Keratinocyte (primary cell): ENCODE measurements at regions not wholly inside any gene's neighbourhood (a gene's known extent, or its start where the extent isn't known, plus 50 kb on each side); places are given as distances from the start of the nearest gene placed in this dataset.
A peak's percentile ranks its signal among the peaks of the same experiment; 100 is the strongest.

Experiments
- DNase-seq: peaks from one replicate; pipeline ENCODE4 v3.0.0-alpha.2; 2011; ENCODE audit warnings: low read depth, missing footprints, low spot score
- FAIRE-seq: peaks from 2 replicates; lab custom pipeline; 2011; peaks lifted over from hg19 to GRCh38; lab: Jason Lieb, UNC
- H2AFZ ChIP-seq: 2 replicates; pipeline ENCODE4 v1.6.0; 2012; ENCODE audit warnings: low read length, control low read depth, inconsistent platforms; ENCODE audit not compliant: control insufficient read depth
- H3K27ac ChIP-seq: 2 replicates; pipeline ENCODE4 v1.5.1; 2011; ENCODE audit warnings: low read length; ENCODE audit not compliant: control insufficient read depth, insufficient read depth
- H3K27me3 ChIP-seq: 3 replicates; pipeline ENCODE4 v1.6.0; 2011; ENCODE audit warnings: low read length; ENCODE audit not compliant: control insufficient read depth, insufficient read depth; ENCODE audit errors: extremely low read depth
- H3K36me3 ChIP-seq, 2 experiments: 2 replicates in 1 of 2; 3 replicates in 1 of 2; pipeline ENCODE4 v1.5.1; 2011; ENCODE audit warnings: low read length in 2 of 2, mild to moderate bottlenecking in 1 of 2; ENCODE audit not compliant: control insufficient read depth in 2 of 2, insufficient read depth in 2 of 2; ENCODE audit errors: extremely low read depth in 1 of 2
- H3K4me1 ChIP-seq: 3 replicates; pipeline ENCODE4 v1.5.1; 2011; ENCODE audit warnings: low read length; ENCODE audit not compliant: control insufficient read depth, insufficient read depth; ENCODE audit errors: extremely low read depth
- H3K4me2 ChIP-seq: 3 replicates; pipeline ENCODE4 v1.6.0; 2011; ENCODE audit warnings: low read depth, low read length; ENCODE audit not compliant: control insufficient read depth, insufficient read depth; ENCODE audit errors: extremely low read depth
- H3K4me3 ChIP-seq, 3 experiments: fragments of 200-600 bp in 1 of 3; sonication (generic) in 1 of 3; 2 replicates in 2 of 3; 3 replicates in 1 of 3; pipeline ENCODE4 v1.5.1; 2011 to 2016; ENCODE audit warnings: low read length in 3 of 3, mild to moderate bottlenecking in 3 of 3, control low read depth in 2 of 3, inconsistent platforms in 1 of 3, low read depth in 1 of 3, mixed read lengths in 1 of 3, mixed run types in 1 of 3, moderate library complexity in 1 of 3; ENCODE audit not compliant: control insufficient read depth in 2 of 3, insufficient read depth in 2 of 3; ENCODE audit errors: extremely low read depth in 1 of 3
- H3K79me2 ChIP-seq: 2 replicates; pipeline ENCODE4 v1.6.0; 2012; ENCODE audit warnings: low read length; ENCODE audit not compliant: control insufficient read depth, insufficient read depth
- H3K9ac ChIP-seq: 3 replicates; pipeline ENCODE4 v1.6.0; 2011; ENCODE audit warnings: low read length; ENCODE audit not compliant: control insufficient read depth, insufficient read depth; ENCODE audit errors: extremely low read depth
- H3K9me1 ChIP-seq: 3 replicates; pipeline ENCODE4 v1.6.0; 2011; ENCODE audit warnings: low read length; ENCODE audit not compliant: control insufficient read depth, insufficient read depth; ENCODE audit errors: extremely low read depth
- H3K9me3 ChIP-seq: 2 replicates; pipeline ENCODE4 v1.5.1; 2012; ENCODE audit warnings: low read depth, low read length; ENCODE audit not compliant: control insufficient read depth
- H4K20me1 ChIP-seq: 3 replicates; pipeline ENCODE4 v1.6.0; 2011; ENCODE audit warnings: low read length; ENCODE audit not compliant: control insufficient read depth, insufficient read depth; ENCODE audit errors: extremely low read depth
- CTCF ChIP-seq, 3 experiments: IDR thresholded peaks in 1 of 3; conservative IDR thresholded peaks in 1 of 3; optimal IDR thresholded peaks in 1 of 3; 2 replicates in 2 of 3; 3 replicates in 1 of 3; pipeline versions ENCODE3 to v1.5.1; 2011; ENCODE audit warnings: low read length in 3 of 3, mild to moderate bottlenecking in 3 of 3, moderate library complexity in 2 of 3, control low read depth in 1 of 3, inconsistent platforms in 1 of 3; ENCODE audit not compliant: insufficient read depth in 2 of 3; ENCODE audit errors: extremely low read depth in 1 of 3
- EZH2 ChIP-seq: IDR thresholded peaks from one replicate; pipeline ENCODE4 v1.6.1; 2012; ENCODE audit warnings: inconsistent platforms, mild to moderate bottlenecking, low read length, moderate library complexity
- dilution Hi-C: fragments of 300-500 bp; cut with MboI; formaldehyde crosslinking; loops from one replicate; pipeline ENCODE4 v1.7.0; 2020; ENCODE audit warnings: low sequenced_read_pairs; ENCODE audit not compliant: extremely low pct_ligation_motif_present

GRCh38 chr6:14638906-14639761 lies 521.6 kb downstream of the CD83 start:
- Histone ChIP-seq H3K27ac (no peak overlapping the region), H3K9me1 (no peaks in the 10 kb centered on the region), H3K79me2 (no peaks in the 10 kb centered on the region), H4K20me1 (no peaks in the 10 kb centered on the region), H3K9me3 (no peaks in the 10 kb centered on the region), H3K9ac (peak overlapping the region; percentile 0), H2AFZ (peak overlapping the region; percentile 83), H3K36me3 (no peaks in the 10 kb centered on the region), H3K4me3 (peak overlapping the region in 1 of 3 experiments; percentile 9), H3K4me2 (peak overlapping the region; percentile 73), H3K27me3 (no peaks in the 10 kb centered on the region), H3K4me1 (peaks cover 9% of the 10 kb centered on the region)
- dilution Hi-C loops = no loop called here
- FAIRE-seq (peak; percentile 68), DNase-seq (no peak)
- TF ChIP-seq CTCF (optimal IDR thresholded peaks at IDR 0.05 in 1 of 3, IDR thresholded peaks at IDR 0.05 in 1 of 3, conservative IDR thresholded peaks at IDR 0.05 in 1 of 3; ENCODE audit: extremely low read depth in 1 of 3, insufficient read depth in 2 of 3, low read length in 3 of 3) = no peak
- TF ChIP-seq EZH2 = no peak

- DNase-seq = no peak
These were observed 522.5 kb downstream of the CD83 start for GRCh38 chr6:14639983-14640599.

More at GRCh38 chr6:14639983-14640599, 522.5 kb downstream of the CD83 start:
- Histone ChIP-seq H3K36me3 (no peaks in the 10 kb centered on the region), H3K27ac (no peak overlapping the region), H3K9me1 (no peaks in the 10 kb centered on the region), H3K27me3 (no peaks in the 10 kb centered on the region), H2AFZ (no peak overlapping the region), H3K4me2 (no peak overlapping the region), H3K4me3 (no peak overlapping the region), H3K4me1 (peaks cover 9% of the 10 kb centered on the region), H4K20me1 (no peaks in the 10 kb centered on the region), H3K79me2 (no peaks in the 10 kb centered on the region), H3K9ac (no peak overlapping the region), H3K9me3 (no peaks in the 10 kb centered on the region)
- no peak for FAIRE-seq
- TF ChIP-seq CTCF (optimal IDR thresholded peaks at IDR 0.05 in 1 of 3, IDR thresholded peaks at IDR 0.05 in 1 of 3, conservative IDR thresholded peaks at IDR 0.05 in 1 of 3; ENCODE audit: extremely low read depth in 1 of 3, insufficient read depth in 2 of 3, low read length in 3 of 3) = no peak
- no peak for TF ChIP-seq EZH2
- dilution Hi-C loops = no loop called here
